PC-3 (cell line): ENCODE measurements at regions not wholly inside any gene's neighbourhood (a gene's known extent, or its start where the extent isn't known, plus 50 kb on each side); places are given as distances from the start of the nearest gene placed in this dataset.

Source experiments
- ATAC-seq: fragments of 200-7000 bp; cut with Tn5 transposase; 2 replicates; pipeline ENCODE4 v1.9.1; 2020; ENCODE audit warnings: mild to moderate bottlenecking, moderate library complexity
- BruUV-seq: library from RNA; stranded (reverse); fragments of 400-500 nt; replicated peaks from 2 replicates; lab custom pipeline; 2021; lab: Mats Ljungman, UMichigan
- CTCF ChIA-PET: fragments of 300-600 bp; sonication (Branson Sonifier 250); formaldehyde crosslinking; loops from one replicate; lab custom pipeline; 2022; ENCODE audit warnings: antibody characterized with exemption; lab: Charles Lee
- POLR2A ChIA-PET: fragments of 300-600 bp; sonication (Branson Sonifier 250); formaldehyde crosslinking; loops from one replicate; lab custom pipeline; 2022; ENCODE audit warnings: antibody characterized with exemption; ENCODE audit not compliant: unreplicated experiment; lab: Charles Lee
- DNase-seq: peaks from one replicate; pipeline ENCODE4 v3.0.0-alpha.2; 2015
- H2AFZ ChIP-seq: fragments of 300-600 bp; sonication (generic); 2 replicates; pipeline ENCODE4 v1.6.0; 2016; ENCODE audit warnings: antibody characterized with exemption, low read length
- H3F3A ChIP-seq: fragments of 300-600 bp; sonication (generic); one replicate; pipeline ENCODE4 v1.6.0; 2017; ENCODE audit warnings: antibody characterized with exemption, low read length, control low read depth, mild to moderate bottlenecking; ENCODE audit not compliant: unreplicated experiment
- H3K27ac ChIP-seq: fragments of 300-600 bp; sonication (generic); 2 replicates; pipeline ENCODE4 v1.5.1; 2016; ENCODE audit warnings: mild to moderate bottlenecking, low read length
- H3K27me3 ChIP-seq: fragments of 300-600 bp; sonication (generic); 2 replicates; pipeline ENCODE4 v1.6.1; 2016; ENCODE audit warnings: low read length, mixed read lengths
- H3K36me3 ChIP-seq: fragments of 300-600 bp; sonication (generic); 2 replicates; pipeline ENCODE4 v1.6.1; 2016; ENCODE audit warnings: low read depth, mixed run types, low read length, mixed read lengths
- H3K4me1 ChIP-seq: fragments of 300-600 bp; sonication (generic); 2 replicates; pipeline ENCODE4 v1.5.1; 2016; ENCODE audit warnings: low read length; ENCODE audit not compliant: insufficient read depth
- H3K4me2 ChIP-seq: fragments of 300-600 bp; sonication (generic); 2 replicates; pipeline ENCODE4 v1.6.0; 2016; ENCODE audit warnings: low read length
- H3K4me3 ChIP-seq: fragments of 300-600 bp; sonication (generic); 2 replicates; pipeline ENCODE4 v1.5.1; 2016; ENCODE audit warnings: mild to moderate bottlenecking, low read length, mixed read lengths
- H3K79me2 ChIP-seq: fragments of 300-600 bp; sonication (generic); 2 replicates; pipeline ENCODE4 v1.6.1; 2017; ENCODE audit warnings: low read length, mixed read lengths
- H3K9ac ChIP-seq: fragments of 300-600 bp; sonication (generic); 2 replicates; pipeline ENCODE4 v1.6.0; 2016; ENCODE audit warnings: mild to moderate bottlenecking, low read length
- H3K9me2 ChIP-seq: fragments of 300-600 bp; sonication (generic); replicated peaks from 2 replicates; pipeline ENCODE4 v1.6.1; 2016; ENCODE audit warnings: mixed run types, low read length, mixed read lengths
- H3K9me3 ChIP-seq: fragments of 300-600 bp; sonication (generic); 2 replicates; pipeline ENCODE4 v1.6.1; 2016; ENCODE audit warnings: low read length, mixed read lengths
- H4K20me1 ChIP-seq: fragments of 300-600 bp; sonication (generic); 2 replicates; pipeline ENCODE4 v1.6.1; 2016; ENCODE audit warnings: low read length, mixed read lengths
- CTCF ChIP-seq: fragments of 300-600 bp; sonication (generic); conservative IDR thresholded peaks from 2 replicates; pipeline ENCODE4 v1.5.1; 2017; ENCODE audit warnings: antibody characterized with exemption, low read depth, mild to moderate bottlenecking, low read length
- EZH2 ChIP-seq: fragments of 300-600 bp; sonication (generic); IDR thresholded peaks from one replicate; pipeline ENCODE4 v1.6.1; 2017; ENCODE audit warnings: antibody characterized with exemption, mild to moderate bottlenecking, low read length; ENCODE audit not compliant: unreplicated experiment
- EZH2phosphoT487 ChIP-seq: fragments of 300-600 bp; sonication (generic); IDR thresholded peaks from 2 replicates; pipeline ENCODE4 v1.6.1; 2018; ENCODE audit warnings: mild to moderate bottlenecking, antibody characterized with exemption, low read length, borderline replicate concordance
- intact Hi-C: fragments of 100-400 bp; cut with micrococcal nuclease; formaldehyde crosslinking; loops from 2 replicates; pipeline ENCODE4 v1.9.0; 2023

- Histone ChIP-seq H3F3A (no peaks in the 10 kb centered on the region), H3K27ac (no peak overlapping the region), H3K4me2 (no peak overlapping the region), H3K4me3 (no peak overlapping the region), H3K9me3 (no peaks in the 10 kb centered on the region), H3K79me2 (no peaks in the 10 kb centered on the region), H3K9me2 (no peaks in the 10 kb centered on the region), H3K27me3 (peaks cover 73% of the 10 kb centered on the region), H3K9ac (no peak overlapping the region), H3K4me1 (no peaks in the 10 kb centered on the region), H3K36me3 (no peaks in the 10 kb centered on the region), H4K20me1 (no peaks in the 10 kb centered on the region), H2AFZ (no peak overlapping the region)
- ChIA-PET CTCF (no interaction called here), POLR2A (no interaction called here)
- no peak for TF ChIP-seq EZH2phosphoT487
- TF ChIP-seq EZH2, result no peak
- no peak for TF ChIP-seq CTCF
- intact Hi-C loops, result no loop called here
- DNase-seq, result peak; percentile 40
- no peak; the same call in 1 of the 2 replicates for ATAC-seq
- BruUV-seq, result no TSS peak
Observed at GRCh38 chr2:66370824-66371223, 64.1 kb upstream of the MEIS1 start.

GRCh38 chr2:66366619-66367018 is 68.3 kb upstream of the MEIS1 start:
- Histone ChIP-seq H2AFZ (no peak overlapping the region), H3F3A (no peaks in the 10 kb centered on the region), H3K27me3 (peaks cover 60% of the 10 kb centered on the region), H3K9me2 (no peaks in the 10 kb centered on the region), H4K20me1 (no peaks in the 10 kb centered on the region), H3K4me2 (no peak overlapping the region), H3K9me3 (no peaks in the 10 kb centered on the region), H3K4me1 (peaks cover 12% of the 10 kb centered on the region), H3K9ac (no peak overlapping the region), H3K4me3 (no peak overlapping the region), H3K36me3 (no peaks in the 10 kb centered on the region), H3K79me2 (no peaks in the 10 kb centered on the region), H3K27ac (no peak overlapping the region)
- intact Hi-C loops, result no loop called here
- CTCF ChIA-PET, result no interaction called here
- no peak for ATAC-seq
- TF ChIP-seq EZH2 (no peak), EZH2phosphoT487 (no peak), CTCF (no peak)
- no TSS peak for BruUV-seq
- POLR2A ChIA-PET, result no interaction called here
- no peak for DNase-seq

GRCh38 chr2:66364495-66365333 is 70.2 kb upstream of the MEIS1 start:
- TF ChIP-seq EZH2 (no peak), EZH2phosphoT487 (no peak), CTCF (no peak)
- no peak; the same call in 1 of the 2 replicates for ATAC-seq
- Histone ChIP-seq H3K36me3 (no peaks in the 10 kb centered on the region), H2AFZ (no peak overlapping the region), H3K27ac (no peak overlapping the region), H3K4me1 (peaks cover 12% of the 10 kb centered on the region), H3K27me3 (peaks cover 65% of the 10 kb centered on the region), H3K9me2 (no peaks in the 10 kb centered on the region), H3K4me3 (no peak overlapping the region), H3K79me2 (no peaks in the 10 kb centered on the region), H3K9ac (no peak overlapping the region), H3F3A (no peaks in the 10 kb centered on the region), H4K20me1 (no peaks in the 10 kb centered on the region), H3K4me2 (peak overlapping the region; percentile 18; the same call in 1 of the 2 replicates), H3K9me3 (no peaks in the 10 kb centered on the region)
- DNase-seq, result peak; percentile 81
- CTCF ChIA-PET, result no interaction called here
- intact Hi-C loops, result no loop called here
- no TSS peak for BruUV-seq
- POLR2A ChIA-PET, result no interaction called here
